ENCODE measurements at regions not wholly inside any gene's neighbourhood (a gene's known extent, or its start where the extent isn't known, plus 50 kb on each side); places are given as distances from the start of the nearest gene placed in this dataset.
A peak's percentile ranks its signal among the peaks of the same experiment; 100 is the strongest.

- H3K27me3 ChIP-seq (ENCODE audit: insufficient read depth, poor library complexity, severe bottlenecking): peaks cover 12% of the 10 kb centered on the region
- H3K9me3 ChIP-seq (ENCODE audit: severe bottlenecking): peaks cover 3% of the 10 kb centered on the region
- H3K4me3 ChIP-seq (ENCODE audit: severe bottlenecking): no peak overlapping the region
- no peak for DNase-seq (ENCODE audit: low spot score)
- no peaks in the 10 kb centered on the region for H3K4me1 ChIP-seq (ENCODE audit: insufficient read depth, poor library complexity, severe bottlenecking)
- H3K27ac ChIP-seq (ENCODE audit: poor library complexity, severe bottlenecking): no peak overlapping the region
- ATAC-seq (ENCODE audit: low read depth): no peak
- no peak for TF ChIP-seq CTCF (IDR thresholded peaks at IDR 0.05; ENCODE audit: poor library complexity, severe bottlenecking)
- no peaks in the 10 kb centered on the region for H3K36me3 ChIP-seq (ENCODE audit: low read depth)
Observed at GRCh38 chr7:45389073-45389872, 184.9 kb upstream of the ADCY1 start.

GRCh38 chr7:45390180-45390579, 184.0 kb upstream of the ADCY1 start:
- TF ChIP-seq CTCF (IDR thresholded peaks at IDR 0.05; ENCODE audit: poor library complexity, severe bottlenecking): no peak

GRCh38 chr7:45390731-45391130, 183.4 kb upstream of the ADCY1 start:
- peaks cover 12% of the 10 kb centered on the region for H3K27me3 ChIP-seq (ENCODE audit: insufficient read depth, poor library complexity, severe bottlenecking)
- no peak for TF ChIP-seq CTCF (IDR thresholded peaks at IDR 0.05; ENCODE audit: poor library complexity, severe bottlenecking)
- H3K27ac ChIP-seq (ENCODE audit: poor library complexity, severe bottlenecking): no peak overlapping the region
- no peak for ATAC-seq (ENCODE audit: low read depth)
- H3K36me3 ChIP-seq (ENCODE audit: low read depth): no peaks in the 10 kb centered on the region
- DNase-seq (ENCODE audit: low spot score): no peak
- no peaks in the 10 kb centered on the region for H3K4me1 ChIP-seq (ENCODE audit: insufficient read depth, poor library complexity, severe bottlenecking)
- H3K9me3 ChIP-seq (ENCODE audit: severe bottlenecking): peaks cover 3% of the 10 kb centered on the region
- no peak overlapping the region for H3K4me3 ChIP-seq (ENCODE audit: severe bottlenecking)

More at GRCh38 chr7:45390180-45390579, 184.0 kb upstream of the ADCY1 start:
- ATAC-seq (ENCODE audit: low read depth) (no peak), DNase-seq (ENCODE audit: low spot score) (no peak)
- H3K9me3 ChIP-seq (ENCODE audit: severe bottlenecking): peaks cover 3% of the 10 kb centered on the region
- no peaks in the 10 kb centered on the region for H3K36me3 ChIP-seq (ENCODE audit: low read depth)
- no peaks in the 10 kb centered on the region for H3K4me1 ChIP-seq (ENCODE audit: insufficient read depth, poor library complexity, severe bottlenecking)
- H3K4me3 ChIP-seq (ENCODE audit: severe bottlenecking): no peak overlapping the region
- peaks cover 12% of the 10 kb centered on the region for H3K27me3 ChIP-seq (ENCODE audit: insufficient read depth, poor library complexity, severe bottlenecking)
- H3K27ac ChIP-seq (ENCODE audit: poor library complexity, severe bottlenecking): no peak overlapping the region

- TF ChIP-seq CTCF (IDR thresholded peaks at IDR 0.05; ENCODE audit: poor library complexity, severe bottlenecking): peak; percentile 8
- ATAC-seq (ENCODE audit: low read depth): no peak
- H3K4me3 ChIP-seq (ENCODE audit: severe bottlenecking): no peak overlapping the region
- peaks cover 3% of the 10 kb centered on the region for H3K9me3 ChIP-seq (ENCODE audit: severe bottlenecking)
- H3K4me1 ChIP-seq (ENCODE audit: insufficient read depth, poor library complexity, severe bottlenecking): no peaks in the 10 kb centered on the region
- no peak overlapping the region for H3K27ac ChIP-seq (ENCODE audit: poor library complexity, severe bottlenecking)
- H3K36me3 ChIP-seq (ENCODE audit: low read depth): no peaks in the 10 kb centered on the region
- no peak for DNase-seq (ENCODE audit: low spot score)
- peaks cover 12% of the 10 kb centered on the region for H3K27me3 ChIP-seq (ENCODE audit: insufficient read depth, poor library complexity, severe bottlenecking)
Observed at GRCh38 chr7:45391618-45392451, 182.3 kb upstream of the ADCY1 start.

Data from RWPE2 (cell line).